Islet of Langerhans (tissue), 1 donor: ENCODE measurements at regions not wholly inside any gene's neighbourhood (a gene's known extent, or its start where the extent isn't known, plus 50 kb on each side); places are given as distances from the start of the nearest gene placed in this dataset.
A peak's percentile ranks its signal among the peaks of the same experiment; 100 is the strongest.

Experiments
- FAIRE-seq: peaks from one replicate; lab custom pipeline; 2011; peaks lifted over from hg19 to GRCh38; lab: Jason Lieb, UNC

DNA sequence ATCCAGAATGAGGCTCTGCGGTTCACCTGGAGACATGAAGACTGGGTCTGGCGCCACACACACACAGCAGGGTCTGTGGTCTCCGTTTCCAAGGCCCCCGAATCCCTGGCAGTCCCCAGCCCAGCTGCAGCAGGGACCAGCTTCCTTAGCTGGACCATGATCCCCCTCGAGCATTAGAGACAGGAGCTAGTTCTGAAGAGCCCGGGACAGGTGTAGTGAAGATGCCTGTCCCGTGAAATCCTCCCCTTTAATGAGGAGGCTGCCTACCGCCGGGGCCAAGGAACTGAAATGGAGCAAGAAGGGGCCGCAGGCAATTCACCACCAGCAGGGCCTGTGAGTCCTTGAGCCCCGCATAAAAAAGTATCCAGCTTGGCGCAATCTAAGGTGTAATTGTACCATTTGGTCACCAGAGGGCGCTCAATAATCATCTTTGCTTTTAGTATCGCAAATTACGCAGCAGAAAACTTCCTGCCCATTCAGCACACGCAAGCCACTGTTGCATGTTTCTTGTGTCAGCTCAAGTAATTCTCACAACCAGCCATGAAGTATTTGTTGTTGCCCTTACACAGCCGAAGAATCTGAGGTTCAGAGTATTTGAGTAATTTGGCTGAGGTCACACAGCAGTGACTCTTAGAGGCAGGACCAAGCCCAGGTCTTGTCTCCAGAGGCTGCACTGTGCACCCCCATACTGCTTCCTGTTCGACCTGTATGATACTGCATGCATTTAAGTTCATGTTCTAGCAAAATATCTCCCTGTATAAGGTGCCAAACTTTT is 54.3 kb upstream of the PPP2R5C start:
- peak; percentile 98 for FAIRE-seq

DNA sequence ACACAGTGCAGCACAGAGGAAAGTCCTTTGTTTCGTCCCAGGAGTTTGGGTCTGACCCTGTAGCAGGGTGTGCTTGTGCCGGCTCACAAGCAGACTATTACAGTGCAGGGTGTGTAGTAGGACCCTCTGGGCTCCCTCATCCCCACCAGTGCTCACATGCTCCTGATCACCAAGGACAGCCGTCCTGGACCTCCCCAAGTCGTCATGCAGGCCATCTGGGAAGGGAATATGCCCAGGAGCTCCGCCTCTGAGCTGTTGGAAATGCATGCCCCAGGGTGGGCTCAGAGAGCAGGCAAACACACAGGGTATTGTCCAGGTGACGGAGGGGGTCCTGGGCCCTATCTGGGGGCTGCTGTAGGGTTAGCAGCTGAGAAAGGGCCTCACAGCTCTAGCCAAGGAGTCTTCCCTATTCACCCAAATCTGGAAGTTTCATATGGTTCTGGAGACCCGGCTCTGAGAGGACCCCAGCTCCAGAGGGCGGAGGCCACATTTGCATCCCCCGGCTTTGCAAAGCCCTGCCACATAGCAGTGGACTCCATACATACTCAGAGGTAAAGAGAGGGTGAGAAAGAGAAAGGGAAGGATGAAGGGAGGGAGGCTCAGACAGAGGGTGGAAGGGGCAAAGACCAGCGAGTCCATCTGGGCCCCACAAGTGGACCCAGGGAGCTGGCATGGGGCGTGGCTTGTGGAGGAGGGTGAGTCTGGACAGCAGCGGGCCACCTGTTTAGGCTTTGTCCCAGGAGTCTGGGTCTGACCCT is 53.5 kb upstream of the PPP2R5C start:
- FAIRE-seq = no peak

DNA sequence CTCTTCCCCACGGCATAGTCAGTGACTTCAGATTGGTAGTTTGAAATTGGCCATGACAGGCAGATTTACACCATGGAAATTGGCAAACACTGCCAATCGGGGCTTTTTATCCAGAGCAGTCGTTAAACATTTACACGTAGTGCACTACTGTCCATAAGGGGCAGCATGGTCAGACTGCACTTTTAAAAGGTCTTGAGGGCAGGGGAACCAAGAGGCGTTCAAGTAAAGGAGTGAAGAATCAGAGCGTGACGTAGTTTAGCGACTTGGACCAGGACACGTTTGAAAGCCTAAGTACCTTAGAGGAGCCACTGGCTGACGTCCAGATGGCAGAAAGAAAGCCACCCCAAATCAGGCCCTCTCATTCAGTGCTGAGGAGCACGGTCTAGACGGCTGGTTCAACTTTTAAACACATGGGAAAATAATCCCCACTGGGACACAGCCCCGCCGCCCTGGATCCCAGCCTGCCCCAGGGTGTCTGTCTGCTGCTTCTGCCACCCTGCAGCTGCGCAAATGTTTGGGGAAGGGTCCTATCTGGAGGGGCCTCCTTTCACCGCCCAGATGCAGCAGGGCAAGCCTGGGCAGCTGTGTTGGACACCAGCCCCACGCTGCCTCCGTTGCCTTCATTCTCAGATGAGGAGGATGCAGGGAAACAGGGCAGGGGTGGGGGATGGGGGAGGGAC is 52.5 kb upstream of the PPP2R5C start:
- no peak for FAIRE-seq

DNA sequence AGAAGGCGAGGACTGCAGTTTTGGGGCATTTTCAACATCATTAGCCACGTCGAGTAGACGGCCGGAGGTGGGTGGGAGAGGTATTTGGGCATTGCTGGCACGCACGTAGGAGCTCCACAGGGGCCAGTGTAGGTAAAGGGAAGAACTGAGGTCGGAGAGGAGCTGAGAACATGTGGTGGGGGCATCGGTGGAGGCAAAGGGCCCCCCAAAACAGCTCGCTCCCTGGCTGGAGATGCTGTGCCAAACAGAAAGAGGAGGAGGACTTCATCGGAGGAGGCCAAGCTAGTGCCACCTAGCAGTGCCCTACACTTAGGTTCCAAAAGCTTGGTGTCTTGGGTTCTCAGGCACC is 52.0 kb upstream of the PPP2R5C start:
- no peak for FAIRE-seq

DNA sequence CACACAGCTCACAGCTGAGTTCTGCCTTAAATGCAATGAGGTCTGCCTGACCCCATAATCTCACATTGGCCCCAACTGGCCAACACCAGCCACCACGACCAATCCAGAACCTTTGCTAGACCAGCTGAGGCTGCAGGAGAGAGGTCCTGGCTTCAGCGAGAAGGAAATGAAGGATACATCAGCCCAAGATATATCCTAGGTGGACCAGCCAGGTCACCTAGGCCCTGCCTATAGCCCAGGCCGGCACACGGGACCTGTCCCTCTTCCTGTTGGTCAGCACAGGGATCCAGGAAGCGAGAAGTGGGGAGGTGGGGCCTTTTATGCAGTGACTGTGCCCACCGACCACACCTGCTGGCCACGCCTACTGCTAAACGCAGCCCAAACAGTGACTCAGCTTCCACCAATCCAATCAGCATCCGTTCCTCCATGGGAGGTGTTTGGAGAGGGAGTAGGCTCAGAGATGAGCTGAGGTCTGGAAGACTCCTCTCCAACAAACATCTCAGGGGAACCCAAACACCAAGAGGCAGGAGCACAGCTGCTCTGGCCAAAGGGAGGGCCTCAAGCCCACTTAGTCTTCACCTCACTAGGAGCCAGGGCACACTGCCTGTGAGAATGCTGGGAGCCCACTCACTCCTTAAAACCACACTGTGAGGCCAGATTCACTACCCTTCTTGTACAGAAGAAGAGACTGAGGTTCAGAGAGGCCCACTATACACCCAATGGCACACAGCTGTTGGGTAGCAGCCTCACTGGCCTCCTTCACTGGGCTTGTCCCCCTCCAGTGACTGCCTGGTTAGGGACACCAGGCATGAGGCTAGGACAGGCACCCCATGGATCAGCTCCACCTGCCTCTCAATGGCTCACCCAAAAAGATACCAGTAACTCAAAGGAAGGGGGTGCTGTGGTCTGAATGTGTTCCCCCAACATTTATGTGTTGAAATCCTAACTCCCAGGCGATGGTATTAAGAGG is 51.3 kb upstream of the PPP2R5C start:
- no peak for FAIRE-seq

DNA sequence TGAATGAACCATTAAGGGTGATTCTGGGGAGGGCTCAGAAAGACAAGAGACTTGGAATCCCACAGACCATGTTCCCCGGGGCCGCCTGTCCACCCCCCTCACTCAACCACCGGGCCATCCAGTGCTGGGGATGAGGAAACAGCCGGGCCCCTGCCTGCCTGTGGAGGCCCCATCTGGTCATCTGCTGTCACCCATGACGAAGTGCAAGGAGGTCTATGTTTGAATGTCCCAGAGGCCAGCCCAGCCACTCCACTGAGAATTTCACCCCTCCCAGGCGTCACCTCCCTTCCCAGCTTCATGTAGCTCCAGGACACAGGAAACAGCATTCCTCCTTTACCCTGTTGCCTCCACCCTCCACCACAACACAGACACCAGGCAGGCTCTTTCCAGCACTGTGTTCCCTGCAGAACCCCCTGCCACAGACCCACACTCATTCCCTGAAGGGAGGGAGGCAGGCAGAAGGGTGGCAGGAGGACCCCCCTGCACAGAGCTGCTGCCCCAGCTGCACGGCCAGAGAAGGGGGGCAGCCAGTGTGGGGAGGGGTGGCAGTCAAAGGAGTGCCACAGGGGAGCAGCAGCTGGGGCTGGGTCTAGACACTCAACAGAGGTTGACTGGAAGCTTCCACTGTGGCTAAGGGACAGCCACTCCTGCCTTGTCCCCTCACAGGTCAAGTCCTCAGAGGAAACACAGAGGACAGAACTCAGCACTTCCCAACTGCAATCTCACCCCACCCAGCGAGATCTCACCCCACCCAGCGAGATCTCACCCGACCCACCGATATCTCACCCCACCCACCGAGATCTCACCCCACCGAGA is 50.3 kb upstream of the PPP2R5C start:
- FAIRE-seq = no peak
